Neural progenitor cell (in vitro differentiated cells): ENCODE measurements at regions not wholly inside any gene's neighbourhood (a gene's known extent, or its start where the extent isn't known, plus 50 kb on each side); places are given as distances from the start of the nearest gene placed in this dataset.

Source experiments
- DNase-seq: peaks from one replicate; pipeline ENCODE4 v3.0.0-alpha.2; 2016; ENCODE audit warnings: low spot score
- H2AFZ ChIP-seq: fragments of 200-600 bp; sonication (generic); replicated peaks from 2 replicates; pipeline ENCODE4 v1.6.1; 2016; ENCODE audit warnings: antibody characterized with exemption
- H3F3A ChIP-seq: fragments of 200-600 bp; sonication (generic); 2 replicates; pipeline ENCODE4 v1.6.1; 2016; ENCODE audit warnings: antibody characterized with exemption, low read depth
- H3K27ac ChIP-seq: fragments of 200-600 bp; sonication (generic); 2 replicates; pipeline ENCODE4 v1.5.1; 2016; ENCODE audit warnings: mild to moderate bottlenecking
- H3K27me3 ChIP-seq: fragments of 200-600 bp; sonication (generic); 2 replicates; pipeline ENCODE4 v1.6.1; 2016; ENCODE audit warnings: mild to moderate bottlenecking, moderate library complexity
- H3K36me3 ChIP-seq: fragments of 200-600 bp; sonication (generic); 2 replicates; pipeline ENCODE4 v1.5.1; 2016
- H3K4me1 ChIP-seq: fragments of 200-600 bp; sonication (generic); 2 replicates; pipeline ENCODE4 v1.6.1; 2016; ENCODE audit warnings: mixed run types
- H3K4me2 ChIP-seq: fragments of 200-600 bp; sonication (generic); 2 replicates; pipeline ENCODE4 v1.6.1; 2016
- H3K4me3 ChIP-seq: fragments of 200-600 bp; sonication (generic); 2 replicates; pipeline ENCODE4 v1.5.1; 2016
- H3K79me2 ChIP-seq: fragments of 200-600 bp; sonication (generic); 2 replicates; pipeline ENCODE4 v1.6.1; 2016; ENCODE audit warnings: low read depth
- H3K9ac ChIP-seq: fragments of 200-600 bp; sonication (generic); 2 replicates; pipeline ENCODE4 v1.6.1; 2016
- H3K9me3 ChIP-seq: fragments of 200-600 bp; sonication (generic); 2 replicates; pipeline ENCODE4 v1.5.1; 2016; ENCODE audit warnings: low read depth
- H4K20me1 ChIP-seq: fragments of 200-600 bp; sonication (generic); 2 replicates; pipeline ENCODE4 v1.6.1; 2016; ENCODE audit warnings: low read depth
- H3K27ac Mint-ChIP-seq: 3 replicates; pipeline ENCODE4 v1.8.0; 2021; ENCODE audit warnings: mixed read lengths
- H3K27me3 Mint-ChIP-seq: 2 replicates; pipeline ENCODE4 v1.8.0; 2022; ENCODE audit warnings: low read depth, mild to moderate bottlenecking, inconsistent platforms, moderate library complexity, mixed read lengths; ENCODE audit not compliant: insufficient read depth
- H3K36me3 Mint-ChIP-seq: 3 replicates; pipeline ENCODE4 v1.8.0; 2021; ENCODE audit warnings: mixed read lengths
- H3K4me1 Mint-ChIP-seq: 3 replicates; pipeline ENCODE4 v1.8.0; 2021; ENCODE audit warnings: mixed read lengths
- H3K4me3 Mint-ChIP-seq: 3 replicates; pipeline ENCODE4 v1.8.0; 2021; ENCODE audit warnings: mild to moderate bottlenecking, moderate library complexity, mixed read lengths
- H3K9me3 Mint-ChIP-seq: 3 replicates; pipeline ENCODE4 v1.8.0; 2020; ENCODE audit warnings: mixed read lengths
- CTCF ChIP-seq: fragments of 200-600 bp; sonication (generic); IDR thresholded peaks from 2 replicates; pipeline ENCODE4 v1.5.1; 2017; ENCODE audit warnings: antibody characterized with exemption, mild to moderate bottlenecking
- EZH2 ChIP-seq: fragments of 200-600 bp; sonication (generic); IDR thresholded peaks from 2 replicates; pipeline ENCODE4 v1.6.1; 2017; ENCODE audit warnings: antibody characterized with exemption, mild to moderate bottlenecking, moderate library complexity
- EZH2phosphoT487 ChIP-seq: fragments of 200-600 bp; sonication (generic); IDR thresholded peaks from 2 replicates; pipeline ENCODE4 v1.6.1; 2017; ENCODE audit warnings: antibody characterized with exemption

- Histone ChIP-seq H2AFZ (no peak overlapping the region), H3F3A (no peaks in the 10 kb centered on the region), H3K79me2 (no peaks in the 10 kb centered on the region), H3K4me1 (no peaks in the 10 kb centered on the region), H4K20me1 (no peaks in the 10 kb centered on the region), H3K4me3 (no peak overlapping the region), H3K27ac (no peak overlapping the region), H3K4me2 (no peak overlapping the region), H3K36me3 (no peaks in the 10 kb centered on the region), H3K9me3 (no peaks in the 10 kb centered on the region), H3K27me3 (no peaks in the 10 kb centered on the region), H3K9ac (no peak overlapping the region)
- TF ChIP-seq CTCF (no peak), EZH2phosphoT487 (no peak), EZH2 (no peak)
- Mint-ChIP-seq H3K27me3 (peaks cover 2% of the 10 kb centered on the region), H3K4me3 (no peak overlapping the region), H3K27ac (no peak overlapping the region), H3K9me3 (peaks cover 4% of the 10 kb centered on the region), H3K36me3 (no peaks in the 10 kb centered on the region), H3K4me1 (no peaks in the 10 kb centered on the region)
- no peak for DNase-seq
Measured at GRCh38 chr18:25950321-25950720, 140.1 kb downstream of the SS18 start.

GRCh38 chr18:25946540-25946939 is 143.9 kb downstream of the SS18 start:
- Histone ChIP-seq H3K4me1 (no peaks in the 10 kb centered on the region), H3K79me2 (no peaks in the 10 kb centered on the region), H3K4me2 (no peak overlapping the region), H3K9me3 (no peaks in the 10 kb centered on the region), H3K9ac (no peak overlapping the region), H3F3A (no peaks in the 10 kb centered on the region), H4K20me1 (no peaks in the 10 kb centered on the region), H2AFZ (no peak overlapping the region), H3K27ac (no peak overlapping the region), H3K36me3 (no peaks in the 10 kb centered on the region), H3K27me3 (no peaks in the 10 kb centered on the region), H3K4me3 (no peak overlapping the region)
- no peak for DNase-seq
- Mint-ChIP-seq H3K27ac (no peak overlapping the region), H3K4me3 (no peak overlapping the region), H3K36me3 (no peaks in the 10 kb centered on the region), H3K27me3 (no peaks in the 10 kb centered on the region), H3K9me3 (peaks cover 4% of the 10 kb centered on the region), H3K4me1 (no peaks in the 10 kb centered on the region)
- TF ChIP-seq CTCF (no peak), EZH2phosphoT487 (no peak)

- no peak overlapping the region for H3K9ac ChIP-seq
- H3K4me3 ChIP-seq: no peak overlapping the region
- H3F3A ChIP-seq: no peaks in the 10 kb centered on the region
- H3K27me3 Mint-ChIP-seq: no peaks in the 10 kb centered on the region
- no peaks in the 10 kb centered on the region for H4K20me1 ChIP-seq
- no peak for DNase-seq
- H3K36me3 Mint-ChIP-seq: no peaks in the 10 kb centered on the region
- H2AFZ ChIP-seq: no peak overlapping the region
- H3K9me3 Mint-ChIP-seq: no peaks in the 10 kb centered on the region
- H3K4me3 Mint-ChIP-seq: no peak overlapping the region
- peaks cover 12% of the 10 kb centered on the region for H3K4me1 ChIP-seq
- H3K79me2 ChIP-seq: no peaks in the 10 kb centered on the region
- H3K4me2 ChIP-seq: no peak overlapping the region
- H3K9me3 ChIP-seq: no peaks in the 10 kb centered on the region
- no peaks in the 10 kb centered on the region for H3K27me3 ChIP-seq
- H3K4me1 Mint-ChIP-seq: peaks cover 7% of the 10 kb centered on the region
- no peaks in the 10 kb centered on the region for H3K36me3 ChIP-seq
- no peak overlapping the region for H3K27ac Mint-ChIP-seq
- H3K27ac ChIP-seq: no peak overlapping the region
- TF ChIP-seq CTCF (no peak), EZH2 (no peak), EZH2phosphoT487 (no peak)
Measured at GRCh38 chr18:25935356-25935755, 155.1 kb downstream of the SS18 start.

GRCh38 chr18:25931126-25931525 is 159.3 kb downstream of the SS18 start:
- no peak overlapping the region for H3K4me3 ChIP-seq
- no peak for DNase-seq
- Mint-ChIP-seq H3K27me3 (peaks cover 4% of the 10 kb centered on the region), H3K9me3 (peaks cover 2% of the 10 kb centered on the region), H3K27ac (no peak overlapping the region), H3K36me3 (no peaks in the 10 kb centered on the region), H3K4me3 (no peak overlapping the region), H3K4me1 (peaks cover 11% of the 10 kb centered on the region)
- H3K9ac ChIP-seq: no peak overlapping the region
- no peak overlapping the region for H2AFZ ChIP-seq
- no peaks in the 10 kb centered on the region for H3K36me3 ChIP-seq
- H3K79me2 ChIP-seq: no peaks in the 10 kb centered on the region
- H3K27ac ChIP-seq: no peak overlapping the region
- no peaks in the 10 kb centered on the region for H3K27me3 ChIP-seq
- peaks cover 6% of the 10 kb centered on the region for H3F3A ChIP-seq
- H3K4me1 ChIP-seq: peaks cover 11% of the 10 kb centered on the region
- no peaks in the 10 kb centered on the region for H4K20me1 ChIP-seq
- H3K4me2 ChIP-seq: no peak overlapping the region
- H3K9me3 ChIP-seq: no peaks in the 10 kb centered on the region
- no peak for TF ChIP-seq EZH2phosphoT487
- TF ChIP-seq EZH2: no peak
- no peak for TF ChIP-seq CTCF
